ENCODE measurements at regions not wholly inside any gene's neighbourhood (a gene's known extent, or its start where the extent isn't known, plus 50 kb on each side); places are given as distances from the start of the nearest gene placed in this dataset.
"Not testable (repeated sequence)": the region's sequence is repeated elsewhere in the genome, so short reads cannot be mapped to it uniquely, and the experiment has no call there.

DNA sequence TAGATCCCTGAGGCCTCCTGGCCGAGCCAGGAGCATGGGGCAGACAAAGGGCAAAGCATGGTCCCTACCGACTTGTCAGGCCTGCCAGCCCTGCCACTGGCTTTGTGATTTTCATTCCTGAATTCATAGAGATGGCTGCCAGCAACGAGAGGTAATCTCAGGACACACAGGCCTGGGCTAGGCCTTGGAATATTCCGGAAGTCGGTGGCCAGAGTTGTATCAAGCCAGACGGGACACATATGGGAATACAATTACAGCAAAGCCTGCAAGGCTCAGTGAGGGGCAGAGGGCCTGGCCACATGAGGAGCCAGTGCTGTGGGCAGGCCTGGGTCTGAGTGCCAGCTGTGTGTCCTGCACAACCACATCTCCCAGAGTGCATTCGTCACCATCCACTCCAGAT is 72.4 kb upstream of the PLGLB2 start:
- TF ChIP-seq, protein P1, sequence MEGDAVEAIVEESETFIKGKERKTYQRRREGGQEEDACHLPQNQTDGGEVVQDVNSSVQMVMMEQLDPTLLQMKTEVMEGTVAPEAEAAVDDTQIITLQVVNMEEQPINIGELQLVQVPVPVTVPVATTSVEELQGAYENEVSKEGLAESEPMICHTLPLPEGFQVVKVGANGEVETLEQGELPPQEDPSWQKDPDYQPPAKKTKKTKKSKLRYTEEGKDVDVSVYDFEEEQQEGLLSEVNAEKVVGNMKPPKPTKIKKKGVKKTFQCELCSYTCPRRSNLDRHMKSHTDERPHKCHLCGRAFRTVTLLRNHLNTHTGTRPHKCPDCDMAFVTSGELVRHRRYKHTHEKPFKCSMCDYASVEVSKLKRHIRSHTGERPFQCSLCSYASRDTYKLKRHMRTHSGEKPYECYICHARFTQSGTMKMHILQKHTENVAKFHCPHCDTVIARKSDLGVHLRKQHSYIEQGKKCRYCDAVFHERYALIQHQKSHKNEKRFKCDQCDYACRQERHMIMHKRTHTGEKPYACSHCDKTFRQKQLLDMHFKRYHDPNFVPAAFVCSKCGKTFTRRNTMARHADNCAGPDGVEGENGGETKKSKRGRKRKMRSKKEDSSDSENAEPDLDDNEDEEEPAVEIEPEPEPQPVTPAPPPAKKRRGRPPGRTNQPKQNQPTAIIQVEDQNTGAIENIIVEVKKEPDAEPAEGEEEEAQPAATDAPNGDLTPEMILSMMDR (optimal IDR thresholded peaks at IDR 0.05 in 1 of 3, IDR thresholded peaks at IDR 0.05 in 1 of 3, conservative IDR thresholded peaks at IDR 0.05 in 1 of 3; ENCODE audit: extremely low read depth in 1 of 3, insufficient read depth in 2 of 3, low read length in 3 of 3): not testable (repeated sequence)
- TF ChIP-seq EZH2 (IDR thresholded peaks at IDR 0.05; ENCODE audit: low read length): not testable (repeated sequence)
